ENCODE measurements at regions not wholly inside any gene's neighbourhood (a gene's known extent, or its start where the extent isn't known, plus 50 kb on each side); places are given as distances from the start of the nearest gene placed in this dataset.

DNA sequence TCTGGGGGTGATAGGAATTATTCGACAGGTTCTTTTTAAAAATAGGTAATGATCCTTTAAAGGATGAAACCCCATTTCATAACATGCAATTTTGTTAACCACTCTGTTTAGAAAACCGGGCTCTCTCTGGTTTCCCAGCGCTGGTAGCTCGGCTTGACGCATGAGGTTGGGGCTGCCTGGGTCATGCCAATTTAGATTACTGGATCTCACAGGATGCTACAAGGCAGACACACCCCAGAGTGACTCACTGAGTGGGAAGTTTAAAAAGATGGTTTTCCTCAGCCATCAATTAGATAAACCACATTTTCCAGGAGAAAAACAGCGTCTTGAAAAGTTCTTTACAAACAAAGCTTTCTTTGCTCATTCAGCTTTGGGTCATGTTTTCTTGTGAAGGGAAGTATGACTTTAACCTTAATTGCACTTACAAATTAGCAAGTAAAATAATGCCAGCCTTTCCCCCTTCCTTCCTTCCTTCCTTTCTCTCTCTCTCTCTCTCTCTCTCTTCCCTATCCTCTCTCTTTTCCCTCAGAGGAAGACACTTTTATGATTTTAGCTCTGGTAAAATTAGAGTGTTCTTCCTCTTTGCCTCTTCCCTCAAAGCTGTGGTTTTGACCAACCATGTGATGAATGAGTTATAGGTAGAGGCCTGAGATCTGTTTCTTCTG, 99.8 kb downstream of the EPDR1 start:
- no peak for DNase-seq
- H3K27me3 ChIP-seq = no peaks in the 10 kb centered on the region
- H3K9me3 ChIP-seq = no peaks in the 10 kb centered on the region
- no peaks in the 10 kb centered on the region for H3K36me3 ChIP-seq
- TF ChIP-seq, protein P1, sequence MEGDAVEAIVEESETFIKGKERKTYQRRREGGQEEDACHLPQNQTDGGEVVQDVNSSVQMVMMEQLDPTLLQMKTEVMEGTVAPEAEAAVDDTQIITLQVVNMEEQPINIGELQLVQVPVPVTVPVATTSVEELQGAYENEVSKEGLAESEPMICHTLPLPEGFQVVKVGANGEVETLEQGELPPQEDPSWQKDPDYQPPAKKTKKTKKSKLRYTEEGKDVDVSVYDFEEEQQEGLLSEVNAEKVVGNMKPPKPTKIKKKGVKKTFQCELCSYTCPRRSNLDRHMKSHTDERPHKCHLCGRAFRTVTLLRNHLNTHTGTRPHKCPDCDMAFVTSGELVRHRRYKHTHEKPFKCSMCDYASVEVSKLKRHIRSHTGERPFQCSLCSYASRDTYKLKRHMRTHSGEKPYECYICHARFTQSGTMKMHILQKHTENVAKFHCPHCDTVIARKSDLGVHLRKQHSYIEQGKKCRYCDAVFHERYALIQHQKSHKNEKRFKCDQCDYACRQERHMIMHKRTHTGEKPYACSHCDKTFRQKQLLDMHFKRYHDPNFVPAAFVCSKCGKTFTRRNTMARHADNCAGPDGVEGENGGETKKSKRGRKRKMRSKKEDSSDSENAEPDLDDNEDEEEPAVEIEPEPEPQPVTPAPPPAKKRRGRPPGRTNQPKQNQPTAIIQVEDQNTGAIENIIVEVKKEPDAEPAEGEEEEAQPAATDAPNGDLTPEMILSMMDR (IDR thresholded peaks at IDR 0.05) = no peak
- TF ChIP-seq POLR2A (IDR thresholded peaks at IDR 0.05) = no peak
- no peak overlapping the region for H3K4me3 ChIP-seq
- H3K4me1 ChIP-seq = no peaks in the 10 kb centered on the region
- no peak overlapping the region for H3K27ac ChIP-seq

DNA sequence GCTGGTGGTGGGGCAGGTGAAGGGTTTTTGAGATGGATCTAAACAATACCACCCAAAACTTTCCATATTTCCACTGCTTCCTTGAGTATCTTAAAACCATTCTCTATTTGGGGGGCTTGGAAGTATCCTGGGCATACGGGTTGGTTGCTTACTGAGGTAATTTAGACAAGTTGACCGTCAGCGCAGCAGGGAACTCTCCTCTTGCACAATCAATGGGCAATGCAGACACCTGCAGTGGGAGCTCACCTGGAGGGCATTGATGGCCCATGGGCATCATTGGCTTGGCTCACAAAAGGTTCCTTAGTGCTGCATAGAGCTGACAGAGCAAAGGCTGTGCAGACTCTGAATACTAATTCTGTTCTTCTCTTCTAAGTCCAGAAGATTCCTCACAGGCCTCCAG, 101.5 kb downstream of the EPDR1 start:
- Histone ChIP-seq H3K9me3 (no peaks in the 10 kb centered on the region), H3K27me3 (no peaks in the 10 kb centered on the region), H3K4me3 (no peak overlapping the region), H3K4me1 (no peaks in the 10 kb centered on the region), H3K27ac (no peak overlapping the region), H3K36me3 (no peaks in the 10 kb centered on the region)
- no peak for DNase-seq
- no peak for TF ChIP-seq POLR2A (IDR thresholded peaks at IDR 0.05)
- TF ChIP-seq, protein P1 (IDR thresholded peaks at IDR 0.05) = no peak

DNA sequence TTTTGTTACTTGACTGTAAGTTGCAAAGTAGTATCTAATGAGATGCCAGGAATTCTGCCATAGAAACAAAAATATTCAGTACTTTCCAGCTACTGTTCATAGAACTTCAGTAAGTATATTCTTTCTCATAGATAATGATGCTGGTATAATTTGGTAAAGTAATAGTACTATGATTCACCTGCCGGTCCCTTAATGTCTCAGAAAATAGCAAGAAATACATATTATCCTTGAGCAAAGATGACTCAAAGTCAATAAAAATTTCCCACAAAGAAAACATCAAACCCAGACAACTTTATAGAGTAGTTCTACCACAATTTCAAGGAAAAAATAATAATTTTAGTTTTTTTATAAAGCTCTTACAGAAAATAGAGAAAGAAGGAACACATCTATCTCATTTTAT, 105.4 kb downstream of the EPDR1 start:
- no peak overlapping the region for H3K4me3 ChIP-seq
- H3K9me3 ChIP-seq = no peaks in the 10 kb centered on the region
- no peak for TF ChIP-seq POLR2A (IDR thresholded peaks at IDR 0.05)
- TF ChIP-seq, protein P1 (IDR thresholded peaks at IDR 0.05) = no peak
- H3K36me3 ChIP-seq = no peaks in the 10 kb centered on the region
- no peak for DNase-seq
- no peaks in the 10 kb centered on the region for H3K27me3 ChIP-seq
- H3K27ac ChIP-seq = no peak overlapping the region
- no peaks in the 10 kb centered on the region for H3K4me1 ChIP-seq

DNA sequence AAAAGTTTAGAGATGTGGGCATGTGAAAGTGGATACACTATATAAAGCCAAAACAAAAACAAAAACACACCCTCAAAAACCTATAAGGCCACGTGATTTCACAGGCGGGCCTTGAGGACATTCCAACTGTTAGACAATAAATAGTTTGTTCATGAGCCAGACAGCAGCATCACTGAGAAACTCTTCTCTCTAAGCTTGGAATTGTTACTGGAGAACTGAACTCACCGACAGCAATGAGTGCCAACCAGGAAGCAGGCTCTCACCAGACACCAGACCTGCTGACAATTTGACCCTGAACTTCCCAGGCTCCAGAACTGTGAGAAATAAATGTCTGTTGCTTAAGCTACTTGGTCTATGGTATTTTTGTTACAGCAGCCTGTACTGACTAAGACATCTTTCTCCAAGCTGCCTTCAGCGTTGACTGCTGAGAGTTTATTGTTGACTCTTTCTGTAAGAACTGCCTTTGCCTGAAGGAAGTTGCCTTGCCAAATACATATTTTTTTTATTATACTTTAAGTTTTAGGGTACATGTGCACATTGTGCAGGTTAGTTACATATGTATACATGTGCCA, 107.5 kb downstream of the EPDR1 start:
- Histone ChIP-seq H3K36me3 (no peaks in the 10 kb centered on the region), H3K9me3 (no peaks in the 10 kb centered on the region), H3K4me1 (no peaks in the 10 kb centered on the region), H3K27me3 (no peaks in the 10 kb centered on the region), H3K27ac (no peak overlapping the region), H3K4me3 (no peak overlapping the region)
- TF ChIP-seq, protein P1 (IDR thresholded peaks at IDR 0.05) = no peak
- no peak for TF ChIP-seq POLR2A (IDR thresholded peaks at IDR 0.05)
- DNase-seq = no peak

DNA sequence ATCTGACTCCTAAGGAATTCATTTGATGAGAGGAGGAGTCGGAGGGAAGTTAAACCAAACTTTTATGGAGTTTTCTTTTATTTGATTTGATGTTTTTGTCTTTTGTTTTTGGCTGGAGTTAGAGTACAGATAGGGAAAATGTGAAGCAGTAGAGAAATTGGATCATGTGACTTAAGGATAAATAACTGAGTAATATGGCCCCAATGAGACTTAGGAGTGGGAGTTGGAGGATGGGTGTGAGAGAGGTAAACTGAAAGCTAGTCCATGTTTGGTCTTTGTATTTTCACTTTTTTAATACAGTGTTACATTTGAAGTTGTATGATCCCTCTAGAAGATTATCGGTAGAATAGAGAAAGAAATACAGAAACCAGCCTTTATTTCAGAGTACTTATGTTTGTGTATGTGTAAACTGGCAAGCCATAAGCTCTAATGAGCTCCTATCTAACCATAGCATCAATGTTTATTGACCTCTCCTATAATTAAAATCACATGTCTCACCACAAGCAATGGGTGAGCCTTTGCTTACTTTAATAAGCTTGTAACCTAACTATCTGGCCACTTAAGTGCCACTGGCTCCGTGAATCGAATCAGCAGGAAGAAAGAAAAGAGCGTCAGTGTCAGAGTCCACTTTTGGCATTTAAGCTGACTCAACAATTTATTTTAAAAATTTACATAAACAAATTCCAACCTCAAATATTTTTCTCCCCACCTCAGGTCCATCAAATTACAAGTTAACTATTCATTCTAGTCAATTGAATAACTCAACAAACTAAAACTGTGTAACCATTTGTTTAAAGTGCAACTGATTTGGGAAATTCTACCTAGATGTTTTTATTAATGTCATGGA, 113.8 kb downstream of the EPDR1 start:
- DNase-seq = no peak
- no peaks in the 10 kb centered on the region for H3K36me3 ChIP-seq
- no peaks in the 10 kb centered on the region for H3K9me3 ChIP-seq
- no peak overlapping the region for H3K4me3 ChIP-seq
- H3K27me3 ChIP-seq = no peaks in the 10 kb centered on the region
- H3K4me1 ChIP-seq = no peaks in the 10 kb centered on the region
- H3K27ac ChIP-seq = no peak overlapping the region
- no peak for TF ChIP-seq POLR2A (IDR thresholded peaks at IDR 0.05)
- TF ChIP-seq, protein P1 (IDR thresholded peaks at IDR 0.05) = no peak

Data from Peyer's patch (tissue), 4 donors.